ENCODE measurements at regions not wholly inside any gene's neighbourhood (a gene's known extent, or its start where the extent isn't known, plus 50 kb on each side); places are given as distances from the start of the nearest gene placed in this dataset.

DNA sequence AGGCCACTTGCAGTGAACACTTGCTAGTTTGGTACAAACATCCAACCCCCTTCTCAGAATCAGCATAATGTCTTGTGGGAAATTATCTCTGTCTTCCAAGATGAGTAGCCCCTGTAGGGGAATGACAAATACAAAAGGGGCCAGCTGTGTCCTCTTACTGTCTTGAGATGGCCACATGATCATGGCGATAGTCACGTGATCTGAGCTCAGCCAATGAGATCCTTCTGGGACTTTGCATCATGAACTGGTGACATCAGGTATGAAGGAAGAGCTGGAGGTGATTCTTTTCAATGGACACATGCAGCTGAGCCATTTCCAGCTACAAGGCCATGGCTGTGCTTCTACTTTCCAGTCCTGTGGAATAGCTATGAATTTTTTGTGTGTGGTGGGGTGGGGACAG, 206.3 kb downstream of the IRX1 start:
- TF ChIP-seq, protein P1, sequence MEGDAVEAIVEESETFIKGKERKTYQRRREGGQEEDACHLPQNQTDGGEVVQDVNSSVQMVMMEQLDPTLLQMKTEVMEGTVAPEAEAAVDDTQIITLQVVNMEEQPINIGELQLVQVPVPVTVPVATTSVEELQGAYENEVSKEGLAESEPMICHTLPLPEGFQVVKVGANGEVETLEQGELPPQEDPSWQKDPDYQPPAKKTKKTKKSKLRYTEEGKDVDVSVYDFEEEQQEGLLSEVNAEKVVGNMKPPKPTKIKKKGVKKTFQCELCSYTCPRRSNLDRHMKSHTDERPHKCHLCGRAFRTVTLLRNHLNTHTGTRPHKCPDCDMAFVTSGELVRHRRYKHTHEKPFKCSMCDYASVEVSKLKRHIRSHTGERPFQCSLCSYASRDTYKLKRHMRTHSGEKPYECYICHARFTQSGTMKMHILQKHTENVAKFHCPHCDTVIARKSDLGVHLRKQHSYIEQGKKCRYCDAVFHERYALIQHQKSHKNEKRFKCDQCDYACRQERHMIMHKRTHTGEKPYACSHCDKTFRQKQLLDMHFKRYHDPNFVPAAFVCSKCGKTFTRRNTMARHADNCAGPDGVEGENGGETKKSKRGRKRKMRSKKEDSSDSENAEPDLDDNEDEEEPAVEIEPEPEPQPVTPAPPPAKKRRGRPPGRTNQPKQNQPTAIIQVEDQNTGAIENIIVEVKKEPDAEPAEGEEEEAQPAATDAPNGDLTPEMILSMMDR (IDR thresholded peaks at IDR 0.05), result no peak
- TF ChIP-seq ZFX (IDR thresholded peaks at IDR 0.05; ENCODE audit: borderline replicate concordance), result no peak
- H3K27ac ChIP-seq, result no peak overlapping the region

DNA sequence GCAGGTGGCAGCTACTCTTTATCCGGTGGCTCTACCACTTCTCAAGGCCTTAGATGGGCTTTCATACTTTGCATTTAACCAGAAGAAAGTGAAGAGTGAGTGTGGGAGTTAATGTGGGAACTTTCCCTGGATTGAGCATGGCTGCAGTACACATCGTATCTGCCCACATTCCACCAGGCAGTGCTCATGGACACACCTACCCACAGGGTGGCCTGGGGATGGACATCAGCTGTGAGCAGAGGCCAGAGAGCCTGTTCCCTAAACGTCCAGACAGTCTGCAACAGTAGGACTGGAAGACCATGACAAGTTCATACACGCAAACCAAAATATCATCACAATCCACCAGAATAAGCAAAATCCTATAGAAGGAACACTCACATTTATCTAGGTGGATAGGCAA, 213.8 kb downstream of the IRX1 start:
- TF ChIP-seq ZFX (IDR thresholded peaks at IDR 0.05; ENCODE audit: borderline replicate concordance), result no peak
- TF ChIP-seq, protein P1 (IDR thresholded peaks at IDR 0.05), result no peak
- no peak overlapping the region for H3K27ac ChIP-seq

DNA sequence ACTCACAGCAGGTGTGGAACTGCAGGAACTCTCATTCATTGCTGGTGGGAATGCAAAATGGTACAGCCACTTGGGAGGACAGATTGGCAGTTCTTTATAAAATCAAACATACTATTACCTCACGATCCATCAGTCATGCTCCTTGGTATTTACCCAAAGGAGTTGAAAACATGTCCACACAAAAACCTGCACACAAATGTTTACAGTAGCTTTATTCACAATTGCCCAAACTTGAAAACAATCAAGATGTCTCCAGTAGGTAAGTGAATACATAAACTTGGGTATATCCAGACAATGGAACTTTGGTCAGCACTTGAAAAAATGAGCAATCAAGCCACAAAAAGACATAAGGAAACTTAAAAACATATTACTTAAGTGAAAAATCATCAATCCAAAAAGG, 215.5 kb downstream of the IRX1 start:
- TF ChIP-seq, protein P1 (IDR thresholded peaks at IDR 0.05), result no peak
- no peak for TF ChIP-seq ZFX (IDR thresholded peaks at IDR 0.05; ENCODE audit: borderline replicate concordance)

DNA sequence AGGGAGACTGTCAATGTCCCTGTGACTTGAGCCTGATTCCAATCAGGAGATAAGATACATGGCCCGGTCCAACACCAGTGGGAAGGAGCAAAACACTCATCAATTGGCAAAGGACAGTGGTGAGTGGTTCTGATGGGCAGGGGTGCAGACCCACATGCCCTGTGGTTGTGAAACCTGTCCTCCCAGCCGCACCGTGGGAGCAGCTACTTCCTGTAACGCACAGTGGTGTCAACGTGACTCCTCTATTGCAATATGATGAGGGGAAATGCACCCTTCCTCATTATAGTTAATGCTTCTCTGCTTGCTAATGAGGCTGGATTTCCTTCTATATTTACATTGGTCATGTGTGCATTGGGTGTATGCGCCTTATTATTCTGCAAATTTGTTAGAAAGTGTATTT, 223.0 kb downstream of the IRX1 start:
- TF ChIP-seq, protein P1 (IDR thresholded peaks at IDR 0.05), result no peak
- H3K27ac ChIP-seq, result no peak overlapping the region

More for the DNA sequence above, 215.5 kb downstream of the IRX1 start:
- no peak overlapping the region for H3K27ac ChIP-seq

DNA sequence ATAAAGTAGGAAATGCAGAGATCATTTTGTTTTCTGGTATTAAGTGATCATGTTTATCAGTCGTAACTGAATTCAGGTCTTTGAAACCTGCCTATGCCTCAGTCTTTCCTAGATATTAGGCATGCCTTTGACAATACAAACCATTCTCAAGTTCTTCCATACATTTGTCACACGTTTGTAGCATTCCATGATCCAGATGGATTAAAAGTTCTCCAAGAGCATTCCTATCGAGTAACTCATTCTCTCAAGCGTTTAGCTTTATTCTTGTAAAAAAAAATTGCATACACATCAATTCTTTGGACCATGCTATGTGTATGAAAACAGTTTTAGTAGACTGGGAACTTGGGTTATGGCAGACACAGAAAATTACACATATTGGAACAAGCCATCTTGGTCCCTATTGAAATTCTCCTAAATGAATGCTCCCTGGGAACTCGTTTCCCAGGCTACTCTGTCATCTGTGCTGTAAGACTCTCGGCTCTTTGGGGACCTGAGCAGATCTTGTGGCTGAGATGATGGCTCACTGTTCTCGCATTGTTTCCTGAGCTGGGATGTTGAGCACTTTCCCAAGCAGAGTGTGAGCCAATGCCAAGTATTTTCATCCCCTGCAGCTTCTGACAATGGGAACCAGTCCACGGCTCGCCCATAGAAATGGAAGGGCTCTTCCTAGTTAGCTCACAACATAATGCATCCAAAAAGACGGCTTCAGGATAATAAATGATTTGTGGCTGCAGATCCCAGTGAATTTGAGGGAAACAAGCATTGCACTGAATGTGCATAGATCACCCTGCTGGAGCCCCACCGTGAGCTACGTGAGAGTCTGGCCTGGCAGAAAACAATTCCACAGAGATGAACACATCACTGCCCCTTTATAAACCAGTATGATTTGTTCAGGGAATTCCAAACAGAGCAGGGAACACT, 230.2 kb downstream of the IRX1 start:
- H3K27ac ChIP-seq, result no peak overlapping the region
- TF ChIP-seq ZFX (IDR thresholded peaks at IDR 0.05; ENCODE audit: borderline replicate concordance), result no peak
- TF ChIP-seq, protein P1 (IDR thresholded peaks at IDR 0.05), result no peak

DNA sequence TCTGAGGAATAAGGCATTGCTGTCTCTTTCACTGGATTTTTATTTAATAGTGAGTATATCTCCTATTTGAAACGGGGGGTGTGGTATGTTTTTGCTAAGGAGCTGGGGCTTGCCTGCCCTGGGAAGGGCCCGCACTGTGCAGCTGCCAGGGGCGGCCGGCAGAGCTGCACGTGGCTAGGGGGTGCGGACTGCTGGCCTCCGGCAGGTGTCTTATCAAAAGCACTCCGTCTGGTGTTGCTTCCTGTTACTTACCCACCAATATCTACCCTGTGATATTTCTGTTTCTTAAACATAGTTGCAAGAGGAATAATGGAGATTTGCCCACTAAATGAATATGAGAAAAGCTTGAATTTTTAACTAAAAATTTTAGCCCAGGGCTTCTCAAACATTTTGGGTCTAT, 232.0 kb downstream of the IRX1 start:
- H3K27ac ChIP-seq, result no peak overlapping the region

DNA sequence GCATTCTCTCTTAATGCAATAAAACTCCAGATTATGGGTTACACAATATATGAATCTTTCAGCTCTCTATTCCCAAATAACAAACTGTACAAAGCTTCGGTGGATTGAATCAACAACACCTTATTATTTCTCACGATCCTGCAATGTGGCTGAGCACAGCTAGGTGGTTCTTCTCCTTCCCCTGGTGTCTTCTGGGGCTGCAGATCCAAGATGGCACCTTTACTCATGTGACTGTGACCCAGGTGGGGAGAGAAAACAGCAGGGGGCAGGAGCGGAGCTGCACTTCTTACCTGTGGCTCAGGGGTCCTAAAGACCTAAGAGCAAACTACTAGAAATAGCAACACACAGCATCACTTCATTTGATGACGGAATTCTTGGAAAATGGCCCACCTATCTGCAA, 233.1 kb downstream of the IRX1 start:
- TF ChIP-seq, protein P1 (IDR thresholded peaks at IDR 0.05), result no peak; the same call in 1 of the 2 replicates
- TF ChIP-seq ZFX (IDR thresholded peaks at IDR 0.05; ENCODE audit: borderline replicate concordance), result no peak
- no peak overlapping the region for H3K27ac ChIP-seq

More for the DNA sequence above, 232.0 kb downstream of the IRX1 start:
- TF ChIP-seq ZFX (IDR thresholded peaks at IDR 0.05; ENCODE audit: borderline replicate concordance), result no peak
- TF ChIP-seq, protein P1 (IDR thresholded peaks at IDR 0.05), result no peak

All from 22Rv1 (cell line).